OCI-LY3 (cell line): ENCODE measurements at regions not wholly inside any gene's neighbourhood (a gene's known extent, or its start where the extent isn't known, plus 50 kb on each side); places are given as distances from the start of the nearest gene placed in this dataset.

Experiments
- EZH2phosphoT487 ChIP-seq: fragments of 200-600 bp; shearing (Covaris generic); IDR thresholded peaks from 2 replicates; pipeline ENCODE4 v1.6.1; 2018; ENCODE audit warnings: antibody characterized with exemption, mixed run types, low read depth
- TF ChIP-seq, protein P1 (sequence below): fragments of 200-600, 300-600 bp; sonication (generic); IDR thresholded peaks from 2 replicates; pipeline ENCODE4 v1.5.1; 2014; ENCODE audit warnings: antibody characterized with exemption, low read length, low read depth

DNA sequence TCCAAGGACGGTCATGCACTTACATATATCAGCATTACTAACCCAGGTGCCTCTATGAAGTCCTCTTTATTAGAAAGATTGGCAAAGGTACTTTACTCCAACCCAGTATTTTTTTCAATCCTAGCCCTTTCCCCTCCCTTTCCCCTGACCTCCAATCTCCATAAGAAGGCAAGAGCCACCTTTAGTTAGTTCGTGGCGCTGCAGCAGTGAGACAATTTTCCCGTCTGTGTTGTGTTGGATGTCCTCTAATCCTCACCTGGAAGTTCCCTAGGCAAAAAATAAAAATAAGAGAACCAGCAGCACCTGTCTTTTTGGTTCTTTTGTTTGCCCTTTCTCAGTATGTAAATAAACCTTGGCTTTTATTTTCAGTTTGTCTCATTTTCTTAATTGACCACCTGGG is 439.6 kb upstream of the LRFN5 start:
- TF ChIP-seq, protein P1, sequence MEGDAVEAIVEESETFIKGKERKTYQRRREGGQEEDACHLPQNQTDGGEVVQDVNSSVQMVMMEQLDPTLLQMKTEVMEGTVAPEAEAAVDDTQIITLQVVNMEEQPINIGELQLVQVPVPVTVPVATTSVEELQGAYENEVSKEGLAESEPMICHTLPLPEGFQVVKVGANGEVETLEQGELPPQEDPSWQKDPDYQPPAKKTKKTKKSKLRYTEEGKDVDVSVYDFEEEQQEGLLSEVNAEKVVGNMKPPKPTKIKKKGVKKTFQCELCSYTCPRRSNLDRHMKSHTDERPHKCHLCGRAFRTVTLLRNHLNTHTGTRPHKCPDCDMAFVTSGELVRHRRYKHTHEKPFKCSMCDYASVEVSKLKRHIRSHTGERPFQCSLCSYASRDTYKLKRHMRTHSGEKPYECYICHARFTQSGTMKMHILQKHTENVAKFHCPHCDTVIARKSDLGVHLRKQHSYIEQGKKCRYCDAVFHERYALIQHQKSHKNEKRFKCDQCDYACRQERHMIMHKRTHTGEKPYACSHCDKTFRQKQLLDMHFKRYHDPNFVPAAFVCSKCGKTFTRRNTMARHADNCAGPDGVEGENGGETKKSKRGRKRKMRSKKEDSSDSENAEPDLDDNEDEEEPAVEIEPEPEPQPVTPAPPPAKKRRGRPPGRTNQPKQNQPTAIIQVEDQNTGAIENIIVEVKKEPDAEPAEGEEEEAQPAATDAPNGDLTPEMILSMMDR, result no peak
- no peak for TF ChIP-seq EZH2phosphoT487
